NCI-H524 treated with DMSO at 0.1 percent for 48 hours (cell line): ENCODE measurements at regions not wholly inside any gene's neighbourhood (a gene's known extent, or its start where the extent isn't known, plus 50 kb on each side); places are given as distances from the start of the nearest gene placed in this dataset.

Experiments
- DNase-seq: peaks from one replicate; lab custom pipeline; 2025; lab: John Stamatoyannopoulos, UW

DNA sequence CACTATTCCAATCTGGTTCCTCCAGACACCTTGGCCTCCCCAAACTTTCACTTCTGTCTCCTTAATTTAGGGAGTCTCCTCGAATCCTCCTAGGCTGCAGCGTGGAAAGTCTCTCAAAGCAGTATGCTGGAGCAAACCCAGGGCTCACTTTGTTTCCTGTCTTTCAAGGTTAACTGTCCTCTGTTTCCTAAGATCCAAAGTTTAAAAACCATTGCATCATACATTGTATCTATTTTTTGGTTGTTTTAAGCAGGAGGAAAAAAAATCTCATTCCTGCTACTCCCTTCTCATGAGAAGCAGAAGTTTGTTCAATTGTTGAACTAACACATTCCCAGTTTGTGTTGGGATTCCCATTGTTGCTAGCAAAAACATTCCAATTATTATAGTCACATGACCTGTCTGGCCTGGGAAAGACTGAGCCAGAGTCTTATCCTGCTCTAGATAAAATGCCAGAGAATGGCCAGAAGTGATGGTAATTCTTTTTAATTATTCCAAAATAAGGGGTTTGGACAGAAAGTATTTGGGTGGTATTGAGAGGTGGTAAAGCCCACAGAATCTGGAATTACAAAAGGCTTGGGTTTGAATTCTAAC, 67.3 kb downstream of the HSPB8 start:
- DNase-seq, result no peak

DNA sequence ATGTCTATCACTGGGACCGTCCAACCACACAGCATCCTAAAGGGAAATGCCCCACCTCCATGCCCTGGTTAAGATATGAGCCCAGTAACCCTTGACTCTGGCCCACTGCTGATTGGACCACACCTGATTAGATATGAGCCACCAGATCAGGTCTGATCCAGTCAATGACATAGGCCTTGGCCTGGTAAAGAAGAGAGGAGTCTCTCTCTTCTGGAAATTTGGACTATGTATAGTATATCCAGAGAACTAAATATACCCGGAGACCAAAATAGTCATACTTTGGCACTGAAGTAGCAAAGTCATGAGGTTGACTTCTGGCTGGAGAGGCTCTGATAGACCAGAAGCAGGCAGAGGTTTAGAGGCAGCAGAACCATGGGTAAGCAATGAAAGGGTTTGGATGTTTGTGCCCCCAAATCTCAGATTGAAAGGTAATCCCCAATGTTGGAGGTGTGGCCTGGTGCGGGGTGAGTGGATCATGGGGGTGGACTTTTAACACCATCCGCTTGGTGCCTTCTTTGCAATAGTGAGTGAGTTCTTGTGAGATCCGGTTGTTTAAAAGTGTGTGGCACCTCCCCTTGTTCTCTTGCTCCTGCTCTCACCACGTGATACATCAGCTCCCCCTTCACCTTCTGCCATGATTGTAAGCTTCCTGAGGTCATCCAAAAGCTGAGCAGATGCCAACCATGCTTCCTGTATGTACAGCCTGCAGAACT, 68.4 kb downstream of the HSPB8 start:
- no peak for DNase-seq

DNA sequence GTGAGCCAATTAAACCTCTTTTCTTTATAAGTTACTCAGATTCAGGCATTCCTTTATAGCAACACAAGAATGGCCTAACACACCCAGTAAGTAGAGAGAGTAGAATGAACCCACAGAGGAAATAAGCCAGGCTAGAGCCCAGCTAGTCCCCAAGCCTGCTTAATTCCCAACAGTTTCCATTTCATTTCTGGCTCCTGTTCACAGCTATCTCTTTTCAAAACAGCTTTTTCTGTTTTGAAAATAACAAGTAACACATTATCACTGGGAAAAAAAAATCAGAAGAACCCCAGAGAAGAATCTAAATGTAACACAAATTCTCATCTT, 69.0 kb downstream of the HSPB8 start:
- no peak for DNase-seq

GRCh38 chr12:119249383-119250155, 70.8 kb downstream of the HSPB8 start:
- DNase-seq, result no peak

DNA sequence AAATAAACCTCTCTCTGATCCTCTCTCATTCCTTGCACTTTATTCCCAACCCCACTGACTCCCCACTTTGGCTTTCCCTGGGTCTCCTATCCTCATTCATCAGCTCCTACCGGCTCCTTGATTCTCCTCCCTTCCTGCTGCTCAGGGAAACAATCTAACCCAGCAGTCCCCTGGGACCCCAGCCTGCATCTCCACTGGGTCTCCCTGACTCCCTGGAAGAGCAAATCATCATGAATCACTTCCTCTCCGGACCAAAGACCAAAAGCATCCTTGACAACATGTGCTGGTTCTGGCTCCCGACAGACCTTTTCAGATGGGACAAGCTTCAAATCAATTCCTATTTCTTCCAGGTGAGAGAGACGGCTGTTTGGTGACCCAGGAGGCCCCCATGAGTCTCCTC, 76.6 kb downstream of the HSPB8 start:
- no peak for DNase-seq

DNA sequence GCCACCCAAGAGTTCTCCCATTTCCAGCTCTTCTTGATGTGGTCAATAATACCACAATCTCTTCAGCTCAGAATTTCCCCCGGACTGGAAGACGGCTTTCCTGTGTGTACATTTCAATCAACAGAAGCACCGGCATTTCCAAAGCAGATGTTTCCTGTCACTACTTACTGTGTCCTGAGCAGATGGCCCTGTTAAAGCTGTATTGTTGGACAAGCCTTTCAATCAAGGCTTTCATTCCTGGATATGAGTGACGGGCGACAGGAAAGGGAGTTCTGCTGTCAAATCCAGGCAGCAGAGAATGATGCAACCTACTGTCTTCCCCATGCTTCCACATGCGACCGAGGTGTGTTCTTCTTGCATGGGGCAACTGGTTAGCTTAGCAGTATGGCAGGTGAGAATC, 76.4 kb upstream of the CCDC60 start:
- DNase-seq, result peak; percentile 67

DNA sequence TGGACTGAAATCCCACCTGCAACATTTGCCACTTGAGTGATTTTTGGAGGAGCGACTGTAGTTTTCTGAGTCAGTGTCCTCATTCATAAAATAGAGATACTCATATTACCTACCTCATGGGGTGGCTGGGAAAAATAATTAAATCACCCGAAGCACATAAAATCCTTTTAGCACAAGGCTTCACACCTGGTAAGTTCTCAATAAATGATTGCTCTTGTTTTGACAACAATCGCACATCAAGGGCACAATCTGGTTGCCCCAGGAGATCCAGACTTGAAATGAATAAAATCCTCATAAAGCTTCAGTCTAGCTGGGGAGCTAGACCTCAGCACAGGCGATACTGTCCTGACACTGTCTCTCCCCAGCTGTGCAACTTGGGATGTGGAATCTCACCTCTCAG, 76.0 kb upstream of the CCDC60 start:
- peak; percentile 62 for DNase-seq

GRCh38 chr12:119259484-119259883, 75.0 kb upstream of the CCDC60 start:
- no peak for DNase-seq

DNA sequence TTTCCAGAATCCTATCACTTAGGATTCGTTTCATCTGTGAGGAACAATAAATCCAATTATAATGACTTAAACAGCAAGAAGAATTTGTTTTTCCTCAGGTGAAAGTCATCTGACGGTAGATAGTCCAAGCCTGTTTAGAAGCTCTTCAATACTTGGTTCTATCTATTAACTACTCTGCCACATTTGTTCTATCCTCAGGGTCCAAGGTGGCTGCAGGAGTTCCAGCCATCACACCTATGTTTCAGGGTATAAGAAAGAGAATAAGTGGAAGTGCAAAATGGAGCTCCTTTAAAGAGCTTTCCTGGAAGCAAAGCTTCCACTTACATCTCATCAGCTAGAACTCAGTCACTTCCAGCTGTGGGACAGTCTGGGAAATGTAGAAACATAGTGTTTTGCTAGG, 72.1 kb upstream of the CCDC60 start:
- DNase-seq, result no peak

- DNase-seq, result no peak
Observed at GRCh38 chr12:119263466-119263865, 71.1 kb upstream of the CCDC60 start.

GRCh38 chr12:119266963-119267362, 67.6 kb upstream of the CCDC60 start:
- no peak for DNase-seq

- no peak for DNase-seq
Observed at GRCh38 chr12:119274636-119275065, 59.9 kb upstream of the CCDC60 start.

- DNase-seq, result no peak
Observed at GRCh38 chr12:119283310-119283709, 51.2 kb upstream of the CCDC60 start.
